ENCODE measurements at regions not wholly inside any gene's neighbourhood (a gene's known extent, or its start where the extent isn't known, plus 50 kb on each side); places are given as distances from the start of the nearest gene placed in this dataset.

- no peak for DNase-seq (ENCODE audit: low read depth in 4 of 4, low spot score in 3 of 4)
These were observed 1089.7 kb downstream of the EFNB2 start for GRCh38 chr13:105445796-105446195.

GRCh38 chr13:105442949-105443699 is 1092.3 kb downstream of the EFNB2 start:
- no peak for DNase-seq (ENCODE audit: low read depth in 4 of 4, low spot score in 3 of 4)

DNA sequence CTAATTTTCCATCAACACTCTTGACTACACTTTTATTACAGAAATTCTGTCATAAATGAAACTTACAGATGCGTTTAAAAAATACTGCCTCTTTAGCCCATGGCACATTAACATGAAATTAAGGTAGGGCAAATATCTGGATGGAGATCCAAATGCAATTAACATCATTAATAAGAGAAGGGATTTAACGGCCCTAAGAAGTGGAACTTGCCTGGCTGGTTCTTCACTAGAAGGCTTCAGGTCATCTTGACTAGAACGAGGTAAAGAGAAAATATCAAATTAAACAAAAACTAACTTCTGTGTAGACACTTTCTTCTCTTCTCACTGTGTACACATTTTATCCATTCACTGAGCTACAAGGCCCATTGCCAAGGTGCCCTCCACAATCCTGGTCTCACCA is 1093.4 kb downstream of the EFNB2 start:
- DNase-seq (ENCODE audit: low read depth in 4 of 4, low spot score in 3 of 4) = no peak

DNA sequence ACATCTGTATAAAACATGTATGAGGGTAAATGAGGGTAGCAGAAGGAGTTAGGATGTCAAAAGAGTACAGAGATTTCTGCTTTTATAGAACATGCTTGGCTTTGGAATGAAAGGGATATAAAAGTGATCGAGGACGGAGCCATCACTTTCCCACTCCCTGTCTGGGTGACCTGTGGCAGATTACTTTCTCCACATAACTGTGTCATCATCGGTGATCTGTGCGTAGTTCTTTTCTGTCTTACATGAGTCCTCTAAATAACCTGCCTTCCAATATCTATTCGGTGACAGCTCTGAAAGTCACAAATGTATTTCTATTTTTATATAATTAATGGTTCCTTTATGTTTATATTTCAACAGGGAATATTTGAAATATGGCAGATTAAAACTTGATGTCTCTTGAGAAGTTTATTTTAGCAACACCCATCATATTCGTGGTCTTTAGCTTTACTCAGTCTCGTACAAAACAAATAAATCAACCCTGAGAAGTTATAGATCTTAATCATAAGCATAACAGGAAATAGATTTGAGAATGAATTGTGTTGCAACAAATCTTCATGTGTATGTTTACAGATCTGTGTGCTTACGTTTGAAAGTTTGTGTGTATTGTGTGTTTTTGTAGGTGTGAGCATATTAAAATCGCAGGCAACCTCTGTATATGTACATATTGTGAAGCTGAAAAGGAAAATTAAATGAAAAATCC is 1094.3 kb downstream of the EFNB2 start:
- DNase-seq (ENCODE audit: low read depth in 4 of 4, low spot score in 3 of 4) = no peak

DNA sequence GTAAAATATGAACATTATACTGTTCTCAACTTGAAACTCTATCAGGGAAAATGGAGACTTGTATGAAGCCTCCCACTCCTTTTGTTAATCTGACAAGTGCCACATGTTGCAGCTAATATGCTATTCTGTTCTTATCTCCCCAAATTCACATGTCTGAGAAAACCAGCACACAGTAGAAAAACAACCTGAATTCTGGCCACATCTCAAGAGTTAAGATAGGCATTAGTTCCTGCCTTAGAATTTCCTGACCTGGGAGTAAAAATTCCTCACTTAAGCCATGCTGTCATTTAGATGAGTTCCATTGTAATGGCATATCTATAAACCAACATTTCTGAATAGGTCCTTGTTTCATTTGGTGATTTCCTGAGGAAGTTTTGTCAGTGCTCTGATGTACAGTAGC is 1098.5 kb downstream of the EFNB2 start:
- no peak for DNase-seq (ENCODE audit: low read depth in 4 of 4, low spot score in 3 of 4)

DNA sequence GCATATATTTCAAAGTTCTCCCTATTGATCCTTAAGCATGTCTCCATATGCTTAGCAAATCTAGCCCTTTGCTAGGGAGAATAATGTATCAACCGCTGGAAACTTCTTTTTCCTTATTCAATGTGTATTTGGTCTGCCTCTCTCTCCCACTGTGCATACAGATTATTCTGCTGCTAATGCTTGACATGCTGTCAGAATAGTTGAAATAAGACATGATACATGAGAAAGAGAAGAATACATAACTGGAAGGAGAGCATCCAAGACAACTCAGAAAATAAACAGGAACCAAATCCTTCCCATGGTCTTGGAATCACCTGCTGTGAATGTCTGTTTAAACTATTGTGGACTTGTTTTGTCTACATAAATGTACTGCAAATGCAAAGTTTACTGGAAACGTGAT is 1103.0 kb downstream of the EFNB2 start:
- DNase-seq (ENCODE audit: low read depth in 4 of 4, low spot score in 3 of 4) = no peak

- no peak for DNase-seq (ENCODE audit: low read depth in 4 of 4, low spot score in 3 of 4)
These were observed 1106.7 kb downstream of the EFNB2 start for GRCh38 chr13:105428811-105429210.

GRCh38 chr13:105426441-105426840 is 1109.0 kb downstream of the EFNB2 start:
- no peak for DNase-seq (ENCODE audit: low read depth in 4 of 4, low spot score in 3 of 4)

- no peak for DNase-seq (ENCODE audit: low read depth in 4 of 4, low spot score in 3 of 4)
These were observed 1120.8 kb downstream of the EFNB2 start for GRCh38 chr13:105414639-105415038.

GRCh38 chr13:105412171-105412570 is 1123.3 kb downstream of the EFNB2 start:
- DNase-seq (ENCODE audit: low read depth in 4 of 4, low spot score in 3 of 4) = no peak

DNA sequence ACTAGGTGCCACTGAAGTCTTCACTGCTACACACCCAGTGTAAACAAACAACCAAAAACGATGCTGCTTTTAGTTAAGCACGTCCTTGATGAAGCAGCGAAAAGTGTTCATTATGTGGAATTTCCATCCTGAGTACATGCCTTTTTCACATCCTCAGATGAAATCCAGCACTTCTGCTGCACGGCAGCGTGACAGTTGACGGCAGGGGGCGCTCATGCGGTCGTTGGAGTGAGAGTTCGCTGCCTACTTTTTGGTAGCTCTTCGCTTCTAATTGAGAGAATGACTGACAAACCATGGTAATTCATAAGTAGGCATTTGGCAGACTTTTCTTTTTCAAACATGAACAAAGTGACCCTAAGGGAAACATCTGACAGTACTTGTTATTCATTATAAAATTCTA is 1124.9 kb downstream of the EFNB2 start:
- peak in 1 of 4 donors; percentile 15 for DNase-seq (ENCODE audit: low read depth in 4 of 4, low spot score in 3 of 4)

DNA sequence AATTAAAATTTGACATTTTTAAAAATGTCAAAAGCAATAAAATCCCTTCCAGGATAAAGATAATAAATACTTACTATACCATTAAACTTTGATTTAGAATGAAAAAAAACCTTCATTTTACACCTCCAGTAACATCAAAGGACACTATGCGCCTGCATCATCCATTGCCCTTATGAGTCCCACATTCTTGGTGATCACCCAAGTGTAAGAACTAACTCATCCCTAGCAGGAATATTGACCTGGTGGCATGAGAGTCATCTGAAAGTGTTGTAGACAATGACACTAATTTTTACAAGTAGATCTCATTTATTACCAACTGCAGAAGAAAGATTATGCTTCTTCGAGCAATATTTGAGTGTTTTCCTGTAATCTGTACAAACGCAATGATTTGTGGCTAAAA is 1128.9 kb downstream of the EFNB2 start:
- DNase-seq (ENCODE audit: low read depth in 4 of 4, low spot score in 3 of 4) = no peak

DNA sequence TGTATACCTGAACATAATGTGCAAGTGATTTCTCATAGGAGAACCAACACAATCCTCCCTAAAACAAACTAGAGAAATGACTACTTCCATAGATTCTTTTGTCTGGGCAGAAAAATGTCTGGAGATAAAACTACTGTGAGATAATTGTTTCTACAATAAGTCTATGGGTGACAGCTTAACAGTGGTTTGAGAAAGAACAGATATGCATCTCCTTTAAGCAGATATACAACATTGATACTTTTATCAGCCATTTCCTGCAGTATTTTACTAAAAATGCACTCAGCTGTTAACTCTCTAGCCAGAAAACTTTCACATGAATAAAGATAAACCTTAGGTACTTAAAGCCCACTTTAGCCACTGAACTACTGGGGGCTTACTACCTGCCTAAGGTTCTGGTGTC is 1132.4 kb downstream of the EFNB2 start:
- no peak for DNase-seq (ENCODE audit: low read depth in 4 of 4, low spot score in 3 of 4)

- DNase-seq (ENCODE audit: low read depth in 4 of 4, low spot score in 3 of 4) = no peak
These were observed 1140.4 kb downstream of the EFNB2 start for GRCh38 chr13:105395041-105395440.

GRCh38 chr13:105389373-105389772 is 1146.1 kb downstream of the EFNB2 start:
- DNase-seq (ENCODE audit: low read depth in 4 of 4, low spot score in 3 of 4) = no peak

DNA sequence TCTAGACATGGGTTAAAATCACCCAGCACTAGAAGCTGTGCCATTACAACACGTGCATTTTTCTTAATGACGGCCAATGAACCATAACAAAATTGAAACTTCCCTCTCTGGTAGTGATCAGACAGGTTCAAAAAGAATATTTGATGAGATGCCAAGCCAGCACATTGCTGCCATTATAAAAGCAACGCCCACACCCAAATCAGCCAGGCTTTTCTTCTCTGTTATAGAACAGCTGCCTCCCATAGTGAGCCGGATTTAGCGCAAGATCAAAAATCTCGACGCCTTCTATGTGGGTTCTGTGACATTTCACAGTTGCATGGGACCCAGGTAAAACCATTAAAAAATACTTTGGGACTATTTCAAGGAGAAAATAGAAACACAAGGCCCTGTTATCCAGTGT is 1158.0 kb downstream of the EFNB2 start:
- no peak for DNase-seq (ENCODE audit: low read depth in 4 of 4, low spot score in 3 of 4)

DNA sequence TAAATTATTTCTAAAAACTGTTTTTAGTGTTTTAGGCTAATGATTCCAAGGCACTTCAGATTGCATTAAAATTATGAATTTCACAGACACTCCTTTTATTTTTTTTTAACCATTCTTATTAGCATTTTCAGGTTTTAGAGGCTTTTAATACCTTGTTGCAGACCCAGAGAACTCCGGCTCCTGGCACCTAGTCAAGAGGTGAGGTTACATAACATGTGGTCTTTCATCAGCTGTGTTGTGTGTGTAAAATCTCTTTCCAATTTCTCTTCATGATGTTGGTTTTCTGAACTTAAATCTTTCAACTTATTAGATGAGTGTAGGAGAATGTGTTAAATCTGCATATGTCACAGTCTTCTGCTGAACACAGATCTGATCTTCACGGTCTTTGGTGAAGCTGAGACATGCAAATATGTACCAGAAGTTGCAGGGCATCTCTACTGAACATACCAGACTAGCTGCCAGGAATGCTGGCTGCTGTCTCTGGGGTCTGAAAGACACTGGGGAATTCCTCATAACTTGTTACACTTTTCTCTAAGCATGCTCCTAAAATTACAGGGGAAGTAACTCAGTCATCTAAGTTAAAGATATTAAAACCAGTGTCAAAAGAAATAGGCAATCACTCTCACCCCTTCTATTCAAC is 1165.3 kb downstream of the EFNB2 start:
- no peak for DNase-seq (ENCODE audit: low read depth in 4 of 4, low spot score in 3 of 4)

DNA sequence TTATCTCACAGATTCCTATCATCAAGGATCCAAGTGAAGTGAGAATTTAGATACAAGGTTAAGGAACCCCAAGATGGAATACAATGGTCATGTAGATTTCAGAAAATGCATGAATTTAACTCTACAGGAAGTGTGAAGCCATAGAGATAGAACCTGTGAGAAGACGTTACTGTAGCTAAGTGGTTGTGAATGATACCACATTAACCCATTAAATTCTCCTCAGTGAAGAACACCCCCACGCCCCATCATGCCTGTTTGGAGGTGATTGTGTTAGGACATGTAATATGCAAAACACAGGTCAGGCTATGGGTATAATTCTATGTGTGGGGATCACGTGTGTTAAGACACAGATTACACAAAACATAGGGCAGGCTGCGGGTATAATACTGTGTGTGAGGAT is 1166.7 kb downstream of the EFNB2 start:
- no peak for DNase-seq (ENCODE audit: low read depth in 4 of 4, low spot score in 3 of 4)

- no peak for DNase-seq (ENCODE audit: low read depth in 4 of 4, low spot score in 3 of 4)
These were observed 1169.6 kb downstream of the EFNB2 start for GRCh38 chr13:105365831-105366230.

DNA sequence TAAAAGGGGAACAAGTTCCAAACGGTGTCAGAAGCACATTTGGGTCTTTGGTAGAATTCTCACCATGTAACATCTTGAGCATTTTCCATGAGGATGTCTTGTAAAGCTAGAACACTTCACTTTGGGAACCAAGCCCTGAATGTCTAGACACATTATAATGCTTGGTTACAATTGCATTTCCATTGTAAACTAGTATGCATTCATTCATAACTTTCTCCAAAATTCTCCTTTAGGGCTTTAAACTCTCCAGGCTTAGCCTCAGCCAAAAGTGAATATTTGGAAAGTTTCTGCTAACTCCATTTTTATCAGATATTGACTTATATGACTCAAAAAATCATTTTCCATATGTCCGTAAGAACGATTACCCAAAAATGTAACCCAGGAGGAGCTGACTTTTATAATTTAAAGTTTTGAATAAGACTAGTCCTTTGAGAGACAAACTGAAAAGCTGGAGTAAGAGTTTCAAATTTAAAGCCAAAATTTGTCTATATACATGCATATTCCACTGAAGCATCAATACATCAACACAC is 1170.4 kb downstream of the EFNB2 start:
- no peak for DNase-seq (ENCODE audit: low read depth in 4 of 4, low spot score in 3 of 4)

GRCh38 chr13:105364191-105364590 is 1171.3 kb downstream of the EFNB2 start:
- DNase-seq (ENCODE audit: low read depth in 4 of 4, low spot score in 3 of 4) = no peak
